Activated naive CD8-positive, alpha-beta T cell treated with anti-CD3 and anti-CD28 coated beads, Interleukin-2, amount 50 U/mL, for 16 hours (primary cell): ENCODE measurements at regions not wholly inside any gene's neighbourhood (a gene's known extent, or its start where the extent isn't known, plus 50 kb on each side); places are given as distances from the start of the nearest gene placed in this dataset.

ENCODE experiments used
- DNase-seq: peaks from one replicate; pipeline ENCODE4 v3.0.0-alpha.2; 2020; ENCODE audit warnings: low read depth, low spot score

DNA sequence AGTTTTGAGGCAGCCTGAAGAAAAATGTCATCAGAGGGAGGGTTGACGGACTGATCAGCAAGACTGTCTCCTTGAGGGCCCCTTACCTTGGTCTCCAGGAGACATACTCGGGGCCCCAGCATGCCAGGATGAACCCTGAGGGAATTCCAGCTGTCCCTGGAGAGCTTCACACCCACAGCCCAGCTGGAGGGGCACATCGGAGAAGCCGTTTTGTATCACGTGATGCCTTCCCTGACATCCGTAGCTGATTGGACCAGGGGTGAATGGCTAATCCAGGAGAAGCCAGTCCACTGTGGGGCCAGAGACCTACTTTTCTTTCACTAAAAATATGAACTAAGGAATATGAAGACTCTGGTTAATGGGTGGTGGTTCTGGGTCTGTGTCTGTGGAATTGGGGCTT lies 86.0 kb upstream of the TP53I11 start:
- no peak for DNase-seq

DNA sequence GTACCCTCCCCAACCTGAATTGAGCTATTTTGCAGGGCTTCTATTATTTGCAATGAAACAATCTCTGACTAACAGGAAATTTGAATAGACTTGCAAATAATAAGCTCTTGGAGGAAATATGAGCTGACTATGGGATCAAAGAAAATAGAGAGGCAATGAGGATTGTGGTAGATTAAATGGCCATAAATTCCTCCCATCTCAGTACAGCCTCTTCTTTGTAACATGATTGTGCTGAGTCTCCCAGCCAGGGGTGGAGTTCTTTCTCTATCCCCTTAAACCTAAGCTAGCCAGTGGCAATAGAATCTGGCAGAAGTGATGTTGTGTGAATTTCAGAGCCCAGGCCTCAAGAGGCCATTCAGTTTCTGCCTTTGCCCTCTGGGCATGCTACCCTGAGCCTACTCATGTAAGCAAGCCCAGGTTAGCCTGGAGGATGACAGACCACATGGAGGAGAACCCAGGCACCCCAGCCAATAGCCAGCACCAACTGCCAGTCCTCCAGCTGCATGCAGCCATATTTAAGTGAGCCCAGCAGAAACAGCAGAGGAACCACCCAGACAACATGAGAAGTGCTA lies 86.8 kb upstream of the TP53I11 start:
- no peak for DNase-seq

DNA sequence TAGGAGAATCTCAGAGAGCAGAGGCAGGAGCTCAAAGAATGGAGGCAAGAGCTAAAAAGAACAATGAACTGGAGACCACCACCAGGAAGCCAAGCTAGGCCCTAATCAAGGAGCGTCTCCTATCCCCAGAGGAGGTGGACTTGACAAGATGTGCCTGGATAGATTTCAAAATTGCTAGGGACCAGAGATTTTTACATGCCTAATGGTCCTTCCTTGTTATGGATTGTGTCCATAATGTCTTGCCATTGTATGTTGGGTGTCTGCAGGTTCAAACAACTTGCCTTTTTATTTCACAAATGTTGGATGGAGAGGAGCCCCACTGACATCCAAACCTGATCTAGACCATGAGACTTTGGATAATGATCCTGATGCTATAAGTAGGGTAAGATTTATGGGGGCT lies 88.2 kb upstream of the TP53I11 start:
- DNase-seq, result no peak

DNA sequence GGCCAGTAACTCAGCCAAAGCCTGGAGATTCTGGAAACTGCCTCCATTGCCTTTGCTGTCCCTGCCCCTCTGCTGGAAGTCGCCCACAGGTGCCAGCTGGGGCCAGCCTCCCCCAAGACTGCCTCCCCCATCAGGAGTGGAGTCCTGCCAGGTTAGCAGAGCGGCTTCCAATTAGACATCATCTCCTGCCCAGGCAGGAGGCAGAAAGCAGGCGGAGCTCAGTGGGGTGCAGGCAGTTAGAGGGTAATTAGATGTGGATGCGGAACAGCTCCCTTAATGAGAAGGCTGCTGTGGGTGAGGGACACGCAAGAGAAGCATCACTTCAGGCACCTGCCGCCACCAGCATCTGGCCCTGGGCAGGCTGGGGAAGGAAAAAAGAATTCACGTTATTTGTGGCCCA lies 90.9 kb upstream of the TP53I11 start:
- no peak for DNase-seq

DNA sequence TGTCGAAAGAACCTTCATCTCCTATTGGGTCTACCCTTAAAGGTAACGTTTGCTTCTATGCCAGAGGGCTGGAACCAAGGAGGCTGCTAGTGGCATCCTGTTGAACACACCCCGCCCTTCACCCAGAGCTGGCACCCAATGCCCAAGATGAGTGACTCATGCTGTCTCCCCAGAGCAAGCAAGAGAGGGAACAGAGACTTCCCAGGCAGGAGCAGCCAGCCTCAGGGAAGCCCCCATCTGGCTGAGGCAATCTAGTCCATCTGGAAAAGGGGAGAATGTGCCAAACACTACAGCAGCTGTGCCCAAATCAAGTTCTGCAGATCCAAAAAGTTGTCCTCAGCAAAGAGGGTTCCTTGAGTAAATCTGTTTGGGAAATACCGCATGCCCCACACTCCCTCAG lies 91.9 kb upstream of the TP53I11 start:
- DNase-seq, result no peak

DNA sequence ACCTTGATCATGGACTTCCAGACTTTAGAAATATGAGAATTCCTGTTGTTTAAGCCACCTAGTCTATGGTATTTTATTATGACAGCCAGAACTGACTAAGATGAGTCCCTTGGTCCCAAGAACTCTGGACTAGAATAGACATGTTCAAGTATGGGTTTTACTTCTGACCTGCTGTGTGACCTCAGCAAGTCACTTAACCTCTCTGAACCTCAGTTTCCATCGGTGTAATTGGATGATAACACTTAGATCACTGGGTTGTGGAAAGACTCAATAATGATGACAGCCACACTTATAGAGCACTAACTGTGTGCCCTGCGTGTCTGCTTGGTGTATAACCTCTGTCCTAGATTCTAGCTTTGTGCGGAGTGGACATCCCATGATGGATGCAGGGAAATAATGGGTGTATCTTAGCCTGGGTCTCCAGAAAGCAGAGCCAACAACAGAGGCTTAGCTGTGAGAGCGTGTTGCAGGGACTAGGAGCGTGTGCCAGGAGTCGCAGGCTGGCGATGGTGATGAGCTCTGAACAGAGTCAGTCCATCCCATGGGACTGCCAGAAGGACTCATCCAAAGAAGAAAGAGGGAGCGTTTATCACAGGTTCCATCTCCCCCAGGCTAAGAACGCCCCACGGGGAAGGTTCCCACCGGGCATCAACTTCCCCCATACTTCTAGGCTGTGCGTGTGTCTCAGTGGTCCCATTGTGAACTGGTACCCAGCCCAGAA lies 93.2 kb upstream of the TP53I11 start:
- DNase-seq, result no peak

DNA sequence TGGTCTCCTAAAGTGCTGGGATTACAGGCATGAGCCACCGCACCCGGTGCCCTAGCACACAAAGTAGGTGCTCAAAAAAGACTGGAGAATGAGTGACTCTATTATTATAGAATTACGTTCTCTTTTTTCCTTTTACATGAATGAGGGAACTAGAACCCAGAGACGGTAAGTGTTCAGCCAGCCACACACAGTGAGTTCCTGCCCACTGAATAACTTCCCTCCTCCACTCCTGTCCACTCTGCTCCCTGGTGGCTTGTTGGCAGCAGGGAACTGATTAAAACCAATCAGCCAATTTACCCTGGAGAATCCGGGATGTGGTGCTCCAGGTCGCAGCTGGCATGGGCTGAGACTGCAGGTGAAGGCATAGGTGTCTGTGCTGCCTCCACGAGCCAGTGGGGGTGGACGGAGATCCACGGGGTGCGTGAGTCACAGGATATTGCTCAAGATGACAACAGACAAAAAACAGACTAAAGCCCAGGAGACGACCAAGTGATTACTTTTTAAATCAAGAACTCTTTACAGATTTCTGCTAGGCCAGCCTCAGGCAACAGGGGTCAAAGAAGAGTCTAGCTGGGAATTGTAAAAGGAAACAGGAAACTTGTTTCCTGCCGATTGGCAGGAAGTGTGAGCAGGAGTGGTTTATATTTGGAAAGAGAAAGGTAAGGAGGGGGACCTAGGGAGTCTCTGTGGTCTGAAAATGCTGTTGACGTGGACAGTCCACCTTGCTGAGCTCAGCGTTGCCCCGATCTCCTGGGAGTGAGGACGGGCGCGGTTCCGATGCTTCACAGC lies 95.2 kb upstream of the TP53I11 start:
- no peak for DNase-seq

DNA sequence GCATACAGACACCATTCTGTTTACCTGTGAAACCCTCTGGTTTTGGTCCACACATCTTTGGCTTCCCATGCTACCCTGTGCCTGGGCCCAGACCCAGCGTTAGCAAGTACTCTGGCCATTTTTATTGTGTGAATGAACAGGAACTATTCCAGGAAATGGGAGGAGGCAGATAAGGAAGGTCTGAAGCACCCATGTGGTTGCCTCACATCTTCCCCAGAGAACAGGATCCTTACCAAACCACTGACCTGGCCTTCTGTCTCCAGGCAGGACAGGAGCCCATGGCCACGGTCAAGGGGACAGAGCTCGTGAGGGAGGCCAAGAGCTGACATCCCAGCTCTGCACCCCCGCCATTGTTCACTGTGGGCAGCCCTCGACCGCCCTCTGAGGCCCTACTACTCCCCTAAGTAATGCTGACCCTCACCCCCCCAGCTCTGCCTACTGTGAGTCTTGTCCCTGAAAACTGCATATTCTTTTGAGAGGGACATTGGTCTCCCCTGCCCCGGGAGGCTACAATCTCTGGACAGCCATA lies 97.7 kb upstream of the TP53I11 start:
- no peak for DNase-seq

DNA sequence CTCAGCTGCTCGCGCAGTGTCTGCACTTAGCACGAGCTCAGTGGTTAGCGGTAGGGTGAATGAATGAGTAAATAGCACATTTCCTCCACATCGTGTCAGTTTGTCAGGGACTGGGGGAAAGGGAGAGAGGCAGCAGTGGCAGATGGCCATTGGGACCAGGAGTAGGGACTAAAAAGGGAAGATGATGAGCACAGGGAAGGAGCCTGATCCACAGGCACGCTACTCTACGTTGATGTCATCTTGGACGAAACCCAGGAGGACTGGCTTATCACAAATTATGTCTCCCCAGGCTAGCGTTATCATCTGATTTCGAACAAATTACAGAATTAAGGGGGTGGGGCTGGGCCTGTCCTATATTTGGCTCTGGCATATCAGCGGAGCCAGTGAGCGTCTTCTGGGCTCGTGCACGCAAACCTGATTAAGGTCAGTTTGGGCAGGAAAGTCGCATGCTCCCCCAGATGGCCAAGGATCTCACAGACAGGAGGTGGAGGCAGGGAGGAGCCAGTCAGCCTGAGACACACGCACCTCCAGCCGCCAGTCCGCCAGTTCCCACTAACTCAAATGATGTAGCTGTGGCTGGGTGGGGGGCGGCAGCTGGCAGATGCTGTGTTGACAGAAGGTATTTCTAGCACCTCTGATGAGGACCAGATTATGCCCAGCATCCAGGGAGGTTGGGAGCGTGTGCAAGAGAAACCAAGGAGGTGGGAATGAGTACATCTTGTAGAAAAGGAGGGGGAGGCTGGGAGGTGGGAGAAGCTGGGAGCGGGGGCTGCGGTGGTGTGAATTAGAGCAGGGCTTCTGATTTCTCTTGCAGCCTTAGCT lies 97.4 kb upstream of the PRDM11 start:
- DNase-seq, result no peak

DNA sequence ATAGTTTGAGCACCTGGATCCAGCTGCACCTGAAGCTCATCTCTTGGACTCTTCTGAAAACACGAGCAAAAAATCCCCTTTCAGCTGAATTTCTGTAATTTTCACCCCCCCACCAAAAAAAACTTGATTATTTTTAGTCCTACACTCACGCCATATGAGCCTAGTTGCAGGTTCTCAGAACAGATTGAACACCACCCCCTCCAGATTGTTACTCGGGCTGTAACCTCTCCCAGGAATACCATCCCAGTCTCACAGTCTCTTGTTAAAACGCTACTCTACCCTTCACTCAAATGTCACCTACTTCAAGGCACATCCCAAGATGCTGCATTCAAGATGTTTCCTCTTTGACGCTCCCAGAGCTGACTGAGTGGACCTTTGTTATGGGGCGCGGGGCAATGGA lies 96.3 kb upstream of the PRDM11 start:
- DNase-seq, result no peak

DNA sequence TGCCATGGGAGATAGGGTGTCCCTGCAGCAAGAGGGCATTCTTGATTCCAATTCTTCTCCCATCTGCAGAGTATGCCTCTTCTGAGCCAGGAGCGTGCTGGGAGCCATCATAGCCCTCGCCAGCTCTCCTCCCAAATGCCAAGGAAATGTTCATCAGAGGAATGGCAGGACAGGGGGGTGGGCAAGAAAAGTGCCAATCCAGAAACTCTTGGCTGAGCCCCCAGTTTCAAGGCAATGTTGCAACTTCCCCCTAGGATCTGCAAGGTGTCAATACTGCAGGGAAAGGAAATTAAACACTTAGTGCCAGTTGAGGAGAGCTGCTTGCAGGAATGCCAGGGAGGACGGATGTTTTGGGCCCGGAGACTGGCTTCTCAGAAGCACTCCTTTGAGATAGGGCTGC lies 94.8 kb upstream of the PRDM11 start:
- no peak for DNase-seq

DNA sequence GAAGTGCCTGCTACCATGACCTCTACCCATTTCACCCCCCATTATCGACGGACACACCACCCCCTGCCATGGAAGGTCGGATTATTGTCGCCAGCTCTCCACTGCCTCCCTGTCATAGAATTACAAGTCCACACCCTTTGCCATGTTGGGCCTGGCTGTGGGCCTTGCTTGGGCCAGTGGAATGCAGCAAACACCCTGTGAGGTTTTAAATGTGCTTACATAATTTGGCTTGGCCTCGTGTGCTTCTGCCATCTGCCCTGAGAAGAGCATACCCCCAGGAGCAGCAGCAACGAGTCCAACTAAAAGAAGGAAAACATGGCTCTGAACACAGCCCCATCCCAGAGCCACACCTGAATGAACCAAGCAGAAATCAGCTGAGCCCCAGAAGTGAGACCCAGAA lies 94.1 kb upstream of the PRDM11 start:
- no peak for DNase-seq

DNA sequence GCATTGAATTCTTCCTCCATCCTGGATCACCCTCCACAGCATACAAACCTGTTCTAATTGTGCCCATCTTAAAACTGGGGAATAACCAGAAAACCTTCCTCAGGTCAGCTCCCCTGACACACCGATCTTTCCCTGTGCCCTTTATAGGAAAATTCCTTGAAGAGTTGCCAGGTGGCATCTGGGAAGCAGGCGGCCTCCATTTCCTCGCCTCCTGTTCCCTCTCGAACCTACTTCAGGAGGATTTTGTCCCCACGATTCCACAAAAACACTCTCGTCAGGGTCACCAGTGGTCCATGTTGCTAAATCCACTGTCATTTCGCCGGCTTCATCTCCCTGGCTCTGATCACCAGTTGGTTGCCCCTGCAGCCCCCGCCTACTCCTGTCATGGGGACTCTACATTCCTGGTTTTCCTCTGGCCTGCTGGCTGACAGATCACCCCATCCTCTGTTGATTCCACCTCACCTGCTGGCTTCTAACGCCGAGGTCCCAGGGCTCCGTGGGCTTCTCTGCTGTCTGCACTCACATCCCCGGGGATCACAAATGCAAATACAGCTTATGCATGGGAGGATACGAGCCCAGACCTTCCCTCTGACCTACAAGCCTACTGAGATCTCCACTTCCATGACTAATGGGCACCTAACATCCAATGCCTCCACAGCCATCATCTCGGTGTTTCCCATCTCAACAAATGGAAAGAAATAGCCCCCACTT lies 92.5 kb upstream of the PRDM11 start:
- DNase-seq, result no peak

DNA sequence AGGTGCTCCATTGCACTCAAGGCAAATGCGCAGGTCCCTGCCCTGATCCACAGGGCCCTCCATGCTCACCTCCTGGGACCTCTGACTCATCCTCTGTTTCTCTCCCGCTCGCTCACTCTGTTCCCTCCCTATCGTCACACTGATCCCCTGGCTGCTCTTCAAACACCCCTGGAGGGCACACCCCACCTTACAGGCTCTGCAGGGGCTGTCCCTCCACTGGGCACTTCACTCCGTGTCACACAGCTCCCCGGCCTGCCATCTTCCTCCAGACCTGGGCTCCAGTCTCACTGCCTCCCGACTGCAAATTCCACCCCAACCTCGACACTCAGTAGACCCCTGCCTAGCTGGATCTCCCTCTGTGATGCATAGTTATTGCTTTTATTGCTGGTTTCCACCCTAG lies 91.5 kb upstream of the PRDM11 start:
- no peak for DNase-seq

DNA sequence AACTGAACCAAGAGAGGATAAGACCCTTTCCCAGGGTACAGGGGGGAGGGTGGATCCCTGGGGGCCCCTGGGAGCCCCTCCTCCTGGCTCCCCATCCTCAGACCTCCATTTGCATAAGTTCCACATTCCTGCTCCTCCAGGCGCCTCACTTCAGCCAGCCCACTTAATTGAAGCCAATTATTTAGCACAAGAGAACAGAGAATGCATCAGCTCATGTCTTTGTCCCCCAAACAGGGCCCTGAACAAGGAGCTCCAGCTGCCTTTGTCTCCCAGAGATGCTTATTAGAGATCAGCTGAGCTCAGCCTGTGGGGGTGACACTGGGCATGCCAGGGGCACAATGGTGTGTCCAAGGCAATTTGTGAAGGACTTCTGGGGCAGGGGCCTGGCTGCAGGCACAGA lies 89.9 kb upstream of the PRDM11 start:
- DNase-seq, result no peak

DNA sequence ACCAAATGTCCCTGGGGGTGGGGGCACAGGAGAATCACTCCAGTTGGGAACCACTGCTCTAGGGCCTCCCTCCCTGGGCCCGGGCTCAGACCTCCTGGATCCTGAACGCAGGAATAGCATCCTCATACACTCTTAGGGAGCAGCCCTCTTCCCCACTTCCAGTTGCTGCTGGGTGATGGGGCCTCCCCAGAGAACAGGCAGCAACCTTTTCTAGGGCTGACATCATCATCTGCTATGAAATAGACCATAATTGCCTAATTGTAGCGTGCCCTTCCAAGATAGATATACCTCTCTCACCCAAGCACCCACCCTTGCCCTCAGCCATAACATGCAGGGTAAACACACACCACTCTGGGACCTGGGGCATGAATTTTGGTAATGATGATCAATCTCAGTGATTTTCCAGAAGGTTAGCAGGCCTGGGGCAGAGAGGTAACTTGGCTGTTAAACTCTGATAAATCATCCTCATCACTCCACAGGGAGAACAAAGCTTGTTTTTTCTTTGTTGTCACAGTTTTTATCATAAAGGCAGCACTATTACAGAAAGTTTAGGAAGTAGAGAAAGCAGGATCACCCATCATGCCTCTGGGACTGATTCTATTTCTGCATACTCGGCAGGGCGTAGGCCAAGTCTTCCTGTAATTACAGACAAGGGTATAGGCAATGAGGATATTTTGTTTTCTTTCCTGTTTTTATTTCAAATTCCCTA lies 88.3 kb upstream of the PRDM11 start:
- DNase-seq, result no peak

DNA sequence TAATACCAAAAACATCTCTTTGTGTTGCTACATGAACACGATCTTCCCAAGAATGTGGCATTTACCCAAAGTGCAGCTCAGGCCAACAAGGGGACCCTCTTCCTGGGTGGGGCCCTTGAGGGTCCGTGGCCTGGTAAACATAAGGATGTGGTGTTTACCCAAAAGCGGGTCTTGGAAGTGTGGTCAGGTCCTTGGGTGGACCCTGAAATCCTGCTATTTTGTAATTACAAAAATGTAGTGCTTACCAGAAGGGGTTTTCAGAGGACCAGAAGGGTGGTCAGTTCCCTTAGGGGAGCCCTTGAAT lies 87.8 kb upstream of the PRDM11 start:
- no peak for DNase-seq

DNA sequence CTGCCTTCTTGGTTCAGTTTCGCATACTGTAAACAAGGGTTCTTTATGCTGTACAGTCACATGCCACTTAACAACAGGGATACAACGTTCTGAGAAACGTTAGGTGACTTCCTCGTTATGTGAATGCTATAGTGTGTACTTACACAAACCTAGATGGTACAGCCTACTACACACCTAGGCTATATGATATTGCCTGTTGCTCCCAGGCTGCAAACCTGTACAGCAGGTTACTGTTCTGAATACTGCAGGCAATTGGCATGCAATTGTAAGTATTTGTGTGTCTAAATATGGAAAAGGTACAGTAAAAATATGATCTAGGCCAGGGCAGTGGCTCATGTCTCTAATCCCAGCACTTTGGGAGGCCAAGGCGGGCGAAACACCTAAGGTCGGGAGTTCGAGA lies 85.7 kb upstream of the PRDM11 start:
- DNase-seq, result no peak

DNA sequence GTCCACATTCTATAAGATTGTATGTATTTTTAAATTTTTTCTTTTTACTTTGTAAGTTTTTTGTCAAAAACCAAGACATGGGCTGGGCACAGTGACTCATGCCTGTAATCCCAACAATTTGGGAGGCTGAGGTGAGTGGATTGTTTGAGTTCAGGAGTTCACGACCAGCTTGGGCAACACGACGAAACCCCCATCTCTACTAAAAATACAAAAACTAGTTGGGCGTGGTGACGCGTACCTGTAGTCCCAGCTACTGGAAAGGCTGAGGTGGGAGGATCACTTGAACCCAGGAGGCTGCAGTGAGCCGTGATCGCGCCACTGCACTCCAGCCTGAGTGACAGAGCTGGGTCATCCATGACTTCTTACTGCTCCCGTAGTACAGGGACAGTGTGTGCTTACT lies 84.8 kb upstream of the PRDM11 start:
- no peak for DNase-seq

DNA sequence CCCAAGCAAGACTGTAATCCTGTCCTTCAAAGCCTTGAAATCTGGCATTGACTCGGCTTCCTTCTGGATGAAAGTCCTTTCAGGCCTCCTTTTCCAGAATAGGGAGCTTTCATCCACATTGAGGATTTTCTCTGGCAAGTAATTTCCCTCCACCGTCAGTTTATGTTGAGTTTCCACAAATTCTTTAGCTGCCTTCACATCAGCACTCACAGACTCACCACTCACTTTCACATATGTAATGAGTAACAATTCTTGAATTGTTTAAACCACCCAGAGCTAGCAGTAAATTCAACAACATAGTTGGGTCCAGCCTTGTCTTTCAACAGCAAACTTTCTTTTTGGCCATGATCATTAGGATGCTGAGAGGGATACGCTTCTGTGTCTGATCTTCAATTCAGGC lies 84.3 kb upstream of the PRDM11 start:
- DNase-seq, result no peak
